UCSD-AML1 (cell line): ENCODE measurements at regions not wholly inside any gene's neighbourhood (a gene's known extent, or its start where the extent isn't known, plus 50 kb on each side); places are given as distances from the start of the nearest gene placed in this dataset.
"Not testable (repeated sequence)": the region's sequence is repeated elsewhere in the genome, so short reads cannot be mapped to it uniquely, and the experiment has no call there.

Experiments
- DNase-seq: peaks from one replicate; lab custom pipeline; 2025; ENCODE audit not compliant: unreplicated experiment; lab: John Stamatoyannopoulos, UW

GRCh38 chr7:97234494-97234893 is 117.0 kb downstream of the SDHAF3 start:
- not testable (repeated sequence) for DNase-seq

- DNase-seq, result no peak
Observed at GRCh38 chr7:97246317-97246716, 128.8 kb downstream of the SDHAF3 start.

GRCh38 chr7:97258187-97258586 is 140.7 kb downstream of the SDHAF3 start:
- not testable (repeated sequence) for DNase-seq

- DNase-seq, result no peak
Observed at GRCh38 chr7:97269741-97270140, 152.2 kb downstream of the SDHAF3 start.

GRCh38 chr7:97270280-97270679 is 152.8 kb downstream of the SDHAF3 start:
- DNase-seq, result no peak

GRCh38 chr7:97271619-97272018 is 154.1 kb downstream of the SDHAF3 start:
- DNase-seq, result no peak

GRCh38 chr7:97272237-97272975 is 154.9 kb downstream of the SDHAF3 start:
- DNase-seq, result no peak

- no peak for DNase-seq
Observed at GRCh38 chr7:97275475-97275874, 158.0 kb downstream of the SDHAF3 start.

GRCh38 chr7:97280950-97281349 is 163.5 kb downstream of the SDHAF3 start:
- no peak for DNase-seq

GRCh38 chr7:97285348-97285747 is 167.8 kb downstream of the SDHAF3 start:
- no peak for DNase-seq

GRCh38 chr7:97293031-97293430 is 175.5 kb downstream of the SDHAF3 start:
- no peak for DNase-seq

GRCh38 chr7:97298561-97298960 is 181.1 kb downstream of the SDHAF3 start:
- no peak for DNase-seq

- no peak for DNase-seq
Observed at GRCh38 chr7:97305589-97305988, 188.1 kb downstream of the SDHAF3 start.

GRCh38 chr7:97307521-97308108 is 190.1 kb downstream of the SDHAF3 start:
- DNase-seq, result no peak

- no peak for DNase-seq
Observed at GRCh38 chr7:97313900-97314299, 196.4 kb downstream of the SDHAF3 start.

GRCh38 chr7:97317575-97317974 is 200.1 kb downstream of the SDHAF3 start:
- DNase-seq, result no peak

GRCh38 chr7:97329871-97330270 is 212.4 kb downstream of the SDHAF3 start:
- DNase-seq, result not testable (repeated sequence)

GRCh38 chr7:97337849-97338248 is 220.4 kb downstream of the SDHAF3 start:
- no peak for DNase-seq

- DNase-seq, result no peak
Observed at GRCh38 chr7:97342512-97342911, 225.0 kb downstream of the SDHAF3 start.

- no peak for DNase-seq
Observed at GRCh38 chr7:97346349-97346748, 228.9 kb downstream of the SDHAF3 start.

GRCh38 chr7:97351488-97351887 is 234.0 kb downstream of the SDHAF3 start:
- no peak for DNase-seq

GRCh38 chr7:97357459-97357858 is 240.0 kb downstream of the SDHAF3 start:
- DNase-seq, result no peak

GRCh38 chr7:97372882-97373281 is 255.4 kb downstream of the SDHAF3 start:
- DNase-seq, result no peak
